ENCODE measurements at regions not wholly inside any gene's neighbourhood (a gene's known extent, or its start where the extent isn't known, plus 50 kb on each side); places are given as distances from the start of the nearest gene placed in this dataset.

GRCh38 chr1:198809247-198809646, 170.4 kb downstream of the PTPRC start:
- H3K4me3 Mint-ChIP-seq: no peak overlapping the region
- H3K9me3 Mint-ChIP-seq: peaks cover 18% of the 10 kb centered on the region
- H3K27me3 Mint-ChIP-seq: no peaks in the 10 kb centered on the region
- ATAC-seq: no peak
- H3K27ac Mint-ChIP-seq: no peak overlapping the region
- DNase-seq: no peak
- peaks cover 3% of the 10 kb centered on the region for H3K36me3 Mint-ChIP-seq (ENCODE audit: low read depth)
- H3K4me1 Mint-ChIP-seq: no peaks in the 10 kb centered on the region

- Mint-ChIP-seq H3K4me3 (no peak overlapping the region), H3K4me1 (no peaks in the 10 kb centered on the region), H3K36me3 (ENCODE audit: low read depth) (peaks cover 3% of the 10 kb centered on the region), H3K27ac (no peak overlapping the region), H3K9me3 (peaks cover 35% of the 10 kb centered on the region), H3K27me3 (no peaks in the 10 kb centered on the region)
- DNase-seq: no peak
- no peak for ATAC-seq
These were observed 172.6 kb downstream of the PTPRC start for GRCh38 chr1:198811449-198811848.

- no peak for ATAC-seq
- Mint-ChIP-seq H3K27ac (no peak overlapping the region), H3K4me1 (no peaks in the 10 kb centered on the region)
These were observed 184.8 kb downstream of the PTPRC start for GRCh38 chr1:198823626-198824025.

GRCh38 chr1:198825254-198825653, 186.4 kb downstream of the PTPRC start:
- Mint-ChIP-seq H3K4me1 (no peaks in the 10 kb centered on the region), H3K36me3 (ENCODE audit: low read depth) (no peaks in the 10 kb centered on the region), H3K9me3 (no peaks in the 10 kb centered on the region), H3K27ac (no peak overlapping the region), H3K27me3 (peaks cover 2% of the 10 kb centered on the region), H3K4me3 (no peak overlapping the region)
- ATAC-seq (no peak), DNase-seq (no peak)

More at GRCh38 chr1:198823626-198824025, 184.8 kb downstream of the PTPRC start:
- H3K9me3 Mint-ChIP-seq: no peaks in the 10 kb centered on the region
- no peak overlapping the region for H3K4me3 Mint-ChIP-seq
- H3K27me3 Mint-ChIP-seq: peaks cover 2% of the 10 kb centered on the region
- no peak for DNase-seq
- no peaks in the 10 kb centered on the region for H3K36me3 Mint-ChIP-seq (ENCODE audit: low read depth)

- no peaks in the 10 kb centered on the region for H3K36me3 Mint-ChIP-seq (ENCODE audit: low read depth)
- H3K27ac Mint-ChIP-seq: no peak overlapping the region
- peaks cover 5% of the 10 kb centered on the region for H3K4me1 Mint-ChIP-seq
- no peak for DNase-seq
- H3K4me3 Mint-ChIP-seq: no peak overlapping the region
- H3K27me3 Mint-ChIP-seq: peaks cover 2% of the 10 kb centered on the region
- no peaks in the 10 kb centered on the region for H3K9me3 Mint-ChIP-seq
- ATAC-seq: no peak
These were observed 190.5 kb downstream of the PTPRC start for GRCh38 chr1:198829356-198829755.

- ATAC-seq: no peak
- Mint-ChIP-seq H3K9me3 (no peaks in the 10 kb centered on the region), H3K4me3 (no peak overlapping the region), H3K36me3 (ENCODE audit: low read depth) (no peaks in the 10 kb centered on the region), H3K27ac (no peak overlapping the region), H3K4me1 (peaks cover 5% of the 10 kb centered on the region), H3K27me3 (peaks cover 2% of the 10 kb centered on the region)
- DNase-seq: no peak
These were observed 191.1 kb downstream of the PTPRC start for GRCh38 chr1:198829944-198830343.

- Mint-ChIP-seq H3K4me3 (no peak overlapping the region), H3K27me3 (peaks cover 2% of the 10 kb centered on the region), H3K9me3 (no peaks in the 10 kb centered on the region), H3K4me1 (peaks cover 5% of the 10 kb centered on the region), H3K27ac (no peak overlapping the region), H3K36me3 (ENCODE audit: low read depth) (no peaks in the 10 kb centered on the region)
- ATAC-seq: peak; percentile 24
- DNase-seq: no peak
These were observed 191.6 kb downstream of the PTPRC start for GRCh38 chr1:198830412-198830811.

GRCh38 chr1:198833706-198834503, 195.1 kb downstream of the PTPRC start:
- Mint-ChIP-seq H3K27me3 (no peaks in the 10 kb centered on the region), H3K27ac (no peak overlapping the region), H3K4me1 (peaks cover 5% of the 10 kb centered on the region), H3K36me3 (ENCODE audit: low read depth) (no peaks in the 10 kb centered on the region), H3K4me3 (no peak overlapping the region), H3K9me3 (no peaks in the 10 kb centered on the region)
- ATAC-seq (no peak), DNase-seq (no peak)

GRCh38 chr1:198837278-198838021, 198.6 kb downstream of the PTPRC start:
- DNase-seq: no peak
- no peaks in the 10 kb centered on the region for H3K27me3 Mint-ChIP-seq
- H3K4me3 Mint-ChIP-seq: no peak overlapping the region
- H3K4me1 Mint-ChIP-seq: no peaks in the 10 kb centered on the region
- no peaks in the 10 kb centered on the region for H3K9me3 Mint-ChIP-seq
- no peak for ATAC-seq
- no peak overlapping the region for H3K27ac Mint-ChIP-seq
- no peaks in the 10 kb centered on the region for H3K36me3 Mint-ChIP-seq (ENCODE audit: low read depth)

- H3K27me3 Mint-ChIP-seq: no peaks in the 10 kb centered on the region
- H3K4me3 Mint-ChIP-seq: no peak overlapping the region
- H3K36me3 Mint-ChIP-seq (ENCODE audit: low read depth): no peaks in the 10 kb centered on the region
- no peaks in the 10 kb centered on the region for H3K4me1 Mint-ChIP-seq
- H3K9me3 Mint-ChIP-seq: no peaks in the 10 kb centered on the region
- H3K27ac Mint-ChIP-seq: no peak overlapping the region
- no peak for ATAC-seq
- no peak for DNase-seq
These were observed 199.1 kb downstream of the PTPRC start for GRCh38 chr1:198838022-198838342.

GRCh38 chr1:198841477-198841876, 202.6 kb downstream of the PTPRC start:
- H3K27me3 Mint-ChIP-seq: no peaks in the 10 kb centered on the region
- no peaks in the 10 kb centered on the region for H3K4me1 Mint-ChIP-seq
- H3K9me3 Mint-ChIP-seq: no peaks in the 10 kb centered on the region
- no peak overlapping the region for H3K27ac Mint-ChIP-seq
- no peak overlapping the region for H3K4me3 Mint-ChIP-seq
- H3K36me3 Mint-ChIP-seq (ENCODE audit: low read depth): peaks cover 4% of the 10 kb centered on the region
- DNase-seq (no peak), ATAC-seq (no peak)

GRCh38 chr1:198842686-198843085, 203.8 kb downstream of the PTPRC start:
- DNase-seq (no peak), ATAC-seq (no peak)
- no peaks in the 10 kb centered on the region for H3K4me1 Mint-ChIP-seq
- H3K9me3 Mint-ChIP-seq: no peaks in the 10 kb centered on the region
- H3K27me3 Mint-ChIP-seq: no peaks in the 10 kb centered on the region
- H3K27ac Mint-ChIP-seq: no peak overlapping the region
- H3K4me3 Mint-ChIP-seq: no peak overlapping the region
- peaks cover 4% of the 10 kb centered on the region for H3K36me3 Mint-ChIP-seq (ENCODE audit: low read depth)

- no peak overlapping the region for H3K27ac Mint-ChIP-seq
- ATAC-seq (no peak), DNase-seq (no peak)
- H3K9me3 Mint-ChIP-seq: no peaks in the 10 kb centered on the region
- no peaks in the 10 kb centered on the region for H3K27me3 Mint-ChIP-seq
- no peak overlapping the region for H3K4me3 Mint-ChIP-seq
- H3K4me1 Mint-ChIP-seq: no peaks in the 10 kb centered on the region
- H3K36me3 Mint-ChIP-seq (ENCODE audit: low read depth): peaks cover 4% of the 10 kb centered on the region
These were observed 206.4 kb downstream of the PTPRC start for GRCh38 chr1:198845271-198845670.

GRCh38 chr1:198845851-198846250, 207.0 kb downstream of the PTPRC start:
- H3K27ac Mint-ChIP-seq: no peak overlapping the region
- H3K4me3 Mint-ChIP-seq: no peak overlapping the region
- H3K9me3 Mint-ChIP-seq: no peaks in the 10 kb centered on the region
- no peaks in the 10 kb centered on the region for H3K4me1 Mint-ChIP-seq
- DNase-seq (no peak), ATAC-seq (no peak)
- H3K36me3 Mint-ChIP-seq (ENCODE audit: low read depth): peaks cover 4% of the 10 kb centered on the region
- H3K27me3 Mint-ChIP-seq: no peaks in the 10 kb centered on the region

GRCh38 chr1:198846556-198846955, 207.7 kb downstream of the PTPRC start:
- H3K27ac Mint-ChIP-seq: no peak overlapping the region
- no peaks in the 10 kb centered on the region for H3K27me3 Mint-ChIP-seq
- H3K4me1 Mint-ChIP-seq: no peaks in the 10 kb centered on the region
- H3K4me3 Mint-ChIP-seq: no peak overlapping the region
- H3K9me3 Mint-ChIP-seq: no peaks in the 10 kb centered on the region
- DNase-seq (no peak), ATAC-seq (no peak)
- H3K36me3 Mint-ChIP-seq (ENCODE audit: low read depth): peaks cover 4% of the 10 kb centered on the region
